Loucy (cell line): ENCODE measurements at regions not wholly inside any gene's neighbourhood (a gene's known extent, or its start where the extent isn't known, plus 50 kb on each side); places are given as distances from the start of the nearest gene placed in this dataset.

Experiments used
- H2AFZ ChIP-seq: fragments of 200-600 bp; sonication (generic); 2 replicates; pipeline ENCODE4 v1.6.0; 2016; ENCODE audit warnings: antibody characterized with exemption, mild to moderate bottlenecking, low read length, moderate library complexity
- H3F3A ChIP-seq: fragments of 200-600 bp; 2 replicates; pipeline ENCODE4 v1.6.0; 2016; ENCODE audit warnings: antibody characterized with exemption, low read depth, mild to moderate bottlenecking
- H3K27me3 ChIP-seq: fragments of 200-600 bp; sonication (generic); 2 replicates; pipeline ENCODE4 v1.6.1; 2014; ENCODE audit warnings: low read length, mild to moderate bottlenecking; ENCODE audit not compliant: insufficient read depth, poor library complexity, severe bottlenecking
- H3K36me3 ChIP-seq: fragments of 200-600 bp; sonication (generic); 2 replicates; pipeline ENCODE4 v1.6.1; 2016; ENCODE audit warnings: low read length; ENCODE audit not compliant: insufficient read depth
- H3K4me1 ChIP-seq: fragments of 200-600 bp; sonication (generic); 2 replicates; pipeline ENCODE4 v1.5.1; 2014; ENCODE audit warnings: low read length, mild to moderate bottlenecking; ENCODE audit not compliant: insufficient read depth, poor library complexity, severe bottlenecking
- H3K4me2 ChIP-seq: fragments of 200-600 bp; sonication (generic); 2 replicates; pipeline ENCODE4 v1.6.0; 2014; ENCODE audit warnings: antibody characterized with exemption, low read length, low read depth, mild to moderate bottlenecking; ENCODE audit not compliant: poor library complexity, severe bottlenecking
- H3K4me3 ChIP-seq: fragments of 200-600 bp; sonication (generic); 2 replicates; pipeline ENCODE4 v1.5.1; 2014; ENCODE audit warnings: low read length, mild to moderate bottlenecking, mixed read lengths; ENCODE audit not compliant: poor library complexity, severe bottlenecking
- H3K79me2 ChIP-seq: fragments of 200-600 bp; sonication (generic); 2 replicates; pipeline ENCODE4 v1.6.1; 2014; ENCODE audit warnings: low read length; ENCODE audit not compliant: insufficient read depth
- H3K9ac ChIP-seq: fragments of 200-600 bp; sonication (generic); 2 replicates; pipeline ENCODE4 v1.6.0; 2014; ENCODE audit warnings: mild to moderate bottlenecking, low read depth, low read length, moderate library complexity; ENCODE audit not compliant: poor library complexity, severe bottlenecking
- H3K9me2 ChIP-seq: fragments of 200-600 bp; sonication (generic); replicated peaks from 2 replicates; pipeline ENCODE4 v1.6.1; 2016; ENCODE audit warnings: low read depth, low read length, mixed read lengths
- H3K9me3 ChIP-seq: fragments of 200-600 bp; sonication (generic); 2 replicates; pipeline ENCODE4 v1.6.1; 2014; ENCODE audit warnings: mild to moderate bottlenecking, antibody characterized with exemption, low read length, low read depth; ENCODE audit not compliant: insufficient read depth
- H4K20me1 ChIP-seq: fragments of 200-600 bp; sonication (generic); 2 replicates; pipeline ENCODE4 v1.6.0; 2014; ENCODE audit warnings: antibody characterized with exemption, low read length, mild to moderate bottlenecking; ENCODE audit not compliant: insufficient read depth, poor library complexity, severe bottlenecking
- CTCF ChIP-seq: fragments of 200-600 bp; sonication (generic); conservative IDR thresholded peaks from 2 replicates; pipeline ENCODE4 v1.5.1; 2014; ENCODE audit warnings: mild to moderate bottlenecking, antibody characterized with exemption, low read length
- EZH2phosphoT487 ChIP-seq: fragments of 200-600 bp; IDR thresholded peaks from 2 replicates; pipeline ENCODE4 v1.6.1; 2018; ENCODE audit warnings: antibody characterized with exemption, mild to moderate bottlenecking, moderate library complexity, borderline replicate concordance

- Histone ChIP-seq H3F3A (no peaks in the 10 kb centered on the region), H3K79me2 (no peaks in the 10 kb centered on the region), H3K9me2 (no peaks in the 10 kb centered on the region), H3K36me3 (no peaks in the 10 kb centered on the region), H3K27me3 (no peaks in the 10 kb centered on the region), H3K4me3 (no peak overlapping the region), H4K20me1 (no peaks in the 10 kb centered on the region), H3K9ac (no peak overlapping the region), H3K9me3 (no peaks in the 10 kb centered on the region), H3K4me1 (no peaks in the 10 kb centered on the region), H3K4me2 (no peak overlapping the region), H2AFZ (no peak overlapping the region)
- TF ChIP-seq CTCF (no peak), EZH2phosphoT487 (no peak)
Measured at GRCh38 chr18:34542625-34543024, 167.5 kb upstream of the DTNA start.

GRCh38 chr18:34543356-34543755, 166.7 kb upstream of the DTNA start:
- Histone ChIP-seq H3K27me3 (no peaks in the 10 kb centered on the region), H3F3A (no peaks in the 10 kb centered on the region), H3K9ac (no peak overlapping the region), H2AFZ (no peak overlapping the region), H3K4me1 (no peaks in the 10 kb centered on the region), H3K9me2 (no peaks in the 10 kb centered on the region), H3K9me3 (no peaks in the 10 kb centered on the region), H3K36me3 (no peaks in the 10 kb centered on the region), H4K20me1 (no peaks in the 10 kb centered on the region), H3K4me2 (no peak overlapping the region), H3K4me3 (no peak overlapping the region), H3K79me2 (no peaks in the 10 kb centered on the region)
- TF ChIP-seq CTCF (no peak), EZH2phosphoT487 (no peak)

- no peaks in the 10 kb centered on the region for H3F3A ChIP-seq
- H3K27me3 ChIP-seq: no peaks in the 10 kb centered on the region
- no peaks in the 10 kb centered on the region for H3K4me1 ChIP-seq
Measured at GRCh38 chr18:34543945-34544344, 166.2 kb upstream of the DTNA start.

More at GRCh38 chr18:34543945-34544344, 166.2 kb upstream of the DTNA start:
- H3K9me2 ChIP-seq: no peaks in the 10 kb centered on the region
- H3K9me3 ChIP-seq: no peaks in the 10 kb centered on the region
- H3K9ac ChIP-seq: no peak overlapping the region
- no peaks in the 10 kb centered on the region for H3K79me2 ChIP-seq
- H2AFZ ChIP-seq: no peak overlapping the region
- no peaks in the 10 kb centered on the region for H4K20me1 ChIP-seq
- no peak overlapping the region for H3K4me3 ChIP-seq
- TF ChIP-seq CTCF: no peak
- TF ChIP-seq EZH2phosphoT487: no peak
- no peak overlapping the region for H3K4me2 ChIP-seq
- H3K36me3 ChIP-seq: no peaks in the 10 kb centered on the region
